ENCODE measurements at regions not wholly inside any gene's neighbourhood (a gene's known extent, or its start where the extent isn't known, plus 50 kb on each side); places are given as distances from the start of the nearest gene placed in this dataset.

GRCh38 chr1:221900678-221901077, 158.8 kb upstream of the DUSP10 start:
- no peak for DNase-seq

GRCh38 chr1:221897321-221897721, 155.4 kb upstream of the DUSP10 start:
- peak; percentile 69 for DNase-seq

- no peak for DNase-seq
These were observed 150.5 kb upstream of the DUSP10 start for GRCh38 chr1:221892301-221892830.

GRCh38 chr1:221891708-221892107, 149.8 kb upstream of the DUSP10 start:
- DNase-seq: peak; percentile 74

- DNase-seq: no peak
These were observed 146.9 kb upstream of the DUSP10 start for GRCh38 chr1:221888801-221889200.

- DNase-seq: no peak
These were observed 146.3 kb upstream of the DUSP10 start for GRCh38 chr1:221888218-221888617.

- no peak for DNase-seq
These were observed 145.9 kb upstream of the DUSP10 start for GRCh38 chr1:221887758-221888157.

GRCh38 chr1:221887415-221887746, 145.5 kb upstream of the DUSP10 start:
- no peak for DNase-seq

GRCh38 chr1:221886743-221887414, 145.0 kb upstream of the DUSP10 start:
- DNase-seq: peak; percentile 91

GRCh38 chr1:221886311-221886710, 144.4 kb upstream of the DUSP10 start:
- DNase-seq: no peak

GRCh38 chr1:221884821-221885220, 142.9 kb upstream of the DUSP10 start:
- DNase-seq: no peak

GRCh38 chr1:221881805-221882581, 140.1 kb upstream of the DUSP10 start:
- no peak for DNase-seq

GRCh38 chr1:221880182-221880581, 138.3 kb upstream of the DUSP10 start:
- peak; percentile 39 for DNase-seq

GRCh38 chr1:221878134-221878533, 136.2 kb upstream of the DUSP10 start:
- DNase-seq: peak; percentile 30

- DNase-seq: no peak
These were observed 135.4 kb upstream of the DUSP10 start for GRCh38 chr1:221877311-221877710.

GRCh38 chr1:221875004-221875330, 133.1 kb upstream of the DUSP10 start:
- DNase-seq: no peak

GRCh38 chr1:221874285-221875003, 132.6 kb upstream of the DUSP10 start:
- DNase-seq: peak; percentile 71

- DNase-seq: no peak
These were observed 131.8 kb upstream of the DUSP10 start for GRCh38 chr1:221873673-221874072.

GRCh38 chr1:221871056-221871455, 129.2 kb upstream of the DUSP10 start:
- no peak for DNase-seq

- DNase-seq: peak; percentile 92
These were observed 127.9 kb upstream of the DUSP10 start for GRCh38 chr1:221869779-221870178.

- peak; percentile 95 for DNase-seq
These were observed 126.9 kb upstream of the DUSP10 start for GRCh38 chr1:221868593-221869303.

- no peak for DNase-seq
These were observed 125.1 kb upstream of the DUSP10 start for GRCh38 chr1:221867003-221867402.

- peak; percentile 68 for DNase-seq
These were observed 123.9 kb upstream of the DUSP10 start for GRCh38 chr1:221865808-221866207.
